SJCRH30 (cell line): ENCODE measurements at regions not wholly inside any gene's neighbourhood (a gene's known extent, or its start where the extent isn't known, plus 50 kb on each side); places are given as distances from the start of the nearest gene placed in this dataset.

Experiments used
- DNase-seq, 2 experiments: peaks; one replicate each; pipeline ENCODE4 v3.0.0-alpha.2; 2015 to 2020
- H3K27ac ChIP-seq: fragments of 250-450 bp; sonication (Bioruptor Pico); 2 replicates; pipeline ENCODE4 v1.5.1; 2020; ENCODE audit warnings: mild to moderate bottlenecking, moderate library complexity
- H3K27me3 ChIP-seq: fragments of 250-450 bp; sonication (Bioruptor Pico); 2 replicates; pipeline ENCODE4 v1.5.1; 2020; ENCODE audit warnings: mild to moderate bottlenecking, moderate library complexity
- H3K36me3 ChIP-seq: fragments of 250-450 bp; sonication (Bioruptor Pico); 2 replicates; pipeline ENCODE4 v1.5.1; 2020; ENCODE audit warnings: mild to moderate bottlenecking, moderate library complexity
- H3K4me1 ChIP-seq: fragments of 250-450 bp; sonication (Bioruptor Pico); 2 replicates; pipeline ENCODE4 v1.5.1; 2020; ENCODE audit warnings: mild to moderate bottlenecking, moderate library complexity
- H3K4me3 ChIP-seq: fragments of 250-450 bp; sonication (Bioruptor Pico); 2 replicates; pipeline ENCODE4 v1.5.1; 2020; ENCODE audit warnings: mild to moderate bottlenecking, moderate library complexity
- H3K9me3 ChIP-seq: fragments of 250-450 bp; sonication (Bioruptor Pico); replicated peaks from 2 replicates; pipeline ENCODE4 v1.5.1; 2020; ENCODE audit warnings: mild to moderate bottlenecking, moderate library complexity

GRCh38 chr20:62589150-62589498 lies 53.2 kb upstream of the SLCO4A1 start:
- no peaks in the 10 kb centered on the region for H3K9me3 ChIP-seq
- no peaks in the 10 kb centered on the region for H3K4me1 ChIP-seq
- no peak overlapping the region for H3K4me3 ChIP-seq
- H3K27me3 ChIP-seq, result peaks cover 35% of the 10 kb centered on the region
- no peak overlapping the region for H3K27ac ChIP-seq
- no peaks in the 10 kb centered on the region for H3K36me3 ChIP-seq
- no peak for DNase-seq

- no peak for DNase-seq
- Histone ChIP-seq H3K4me3 (no peak overlapping the region), H3K27ac (no peak overlapping the region), H3K9me3 (no peaks in the 10 kb centered on the region), H3K36me3 (no peaks in the 10 kb centered on the region), H3K27me3 (peaks cover 35% of the 10 kb centered on the region), H3K4me1 (no peaks in the 10 kb centered on the region)
Observed at GRCh38 chr20:62589720-62590119, 52.6 kb upstream of the SLCO4A1 start.

GRCh38 chr20:62590309-62591121 lies 51.8 kb upstream of the SLCO4A1 start:
- Histone ChIP-seq H3K4me1 (no peaks in the 10 kb centered on the region), H3K9me3 (no peaks in the 10 kb centered on the region), H3K27me3 (peaks cover 35% of the 10 kb centered on the region), H3K27ac (no peak overlapping the region), H3K4me3 (no peak overlapping the region), H3K36me3 (no peaks in the 10 kb centered on the region)
- no peak for DNase-seq

- DNase-seq, result no peak
- Histone ChIP-seq H3K4me1 (no peaks in the 10 kb centered on the region), H3K4me3 (no peak overlapping the region), H3K27me3 (peaks cover 35% of the 10 kb centered on the region), H3K9me3 (no peaks in the 10 kb centered on the region), H3K27ac (no peak overlapping the region), H3K36me3 (no peaks in the 10 kb centered on the region)
Observed at GRCh38 chr20:62591122-62591468, 51.2 kb upstream of the SLCO4A1 start.

- Histone ChIP-seq H3K27me3 (peaks cover 32% of the 10 kb centered on the region), H3K36me3 (no peaks in the 10 kb centered on the region), H3K9me3 (no peaks in the 10 kb centered on the region), H3K4me1 (no peaks in the 10 kb centered on the region), H3K4me3 (no peak overlapping the region), H3K27ac (no peak overlapping the region)
- no peak for DNase-seq
Observed at GRCh38 chr20:62591591-62591990, 50.7 kb upstream of the SLCO4A1 start.
